Hepatocyte (in vitro differentiated cells): ENCODE measurements at regions not wholly inside any gene's neighbourhood (a gene's known extent, or its start where the extent isn't known, plus 50 kb on each side); places are given as distances from the start of the nearest gene placed in this dataset.

Experiments used
- CTCF ChIP-seq: fragments of 200-600 bp; sonication (generic); IDR thresholded peaks from 2 replicates; pipeline ENCODE4 v1.5.1; 2016; ENCODE audit warnings: antibody characterized with exemption, mild to moderate bottlenecking; ENCODE audit not compliant: poor library complexity
- EZH2 ChIP-seq: fragments of 200-600 bp; sonication (generic); IDR thresholded peaks from 2 replicates; pipeline ENCODE4 v1.6.1; 2016; ENCODE audit warnings: antibody characterized with exemption, mild to moderate bottlenecking, borderline replicate concordance
- EZH2phosphoT487 ChIP-seq: fragments of 200-600 bp; sonication (generic); IDR thresholded peaks from one replicate; pipeline ENCODE4 v1.6.1; 2018; ENCODE audit warnings: antibody characterized with exemption, mild to moderate bottlenecking, low read depth, moderate library complexity; ENCODE audit not compliant: unreplicated experiment, severe bottlenecking

DNA sequence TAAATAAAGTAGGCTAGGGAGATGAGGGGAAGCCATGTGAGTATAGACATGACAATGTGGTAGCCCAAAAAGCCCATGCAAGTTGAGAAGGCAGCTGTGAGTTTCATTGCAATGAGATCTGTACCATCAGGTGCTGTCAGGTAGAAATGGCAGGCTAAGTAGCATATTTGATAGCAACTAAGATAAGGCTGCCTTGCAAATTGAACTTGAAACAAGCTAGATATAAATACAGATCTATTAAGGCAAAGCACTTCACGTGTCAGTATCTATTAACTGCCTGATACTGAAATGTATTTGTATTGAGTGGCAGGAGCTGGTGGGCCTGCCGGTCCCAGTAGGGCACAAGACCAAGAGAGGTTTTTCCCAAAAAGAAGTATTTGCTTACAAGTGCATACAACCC, 419.9 kb downstream of the TDRD15 start:
- no peak for TF ChIP-seq CTCF
- no peak for TF ChIP-seq EZH2
- no peak for TF ChIP-seq EZH2phosphoT487
